ENCODE measurements at regions not wholly inside any gene's neighbourhood (a gene's known extent, or its start where the extent isn't known, plus 50 kb on each side); places are given as distances from the start of the nearest gene placed in this dataset.

DNA sequence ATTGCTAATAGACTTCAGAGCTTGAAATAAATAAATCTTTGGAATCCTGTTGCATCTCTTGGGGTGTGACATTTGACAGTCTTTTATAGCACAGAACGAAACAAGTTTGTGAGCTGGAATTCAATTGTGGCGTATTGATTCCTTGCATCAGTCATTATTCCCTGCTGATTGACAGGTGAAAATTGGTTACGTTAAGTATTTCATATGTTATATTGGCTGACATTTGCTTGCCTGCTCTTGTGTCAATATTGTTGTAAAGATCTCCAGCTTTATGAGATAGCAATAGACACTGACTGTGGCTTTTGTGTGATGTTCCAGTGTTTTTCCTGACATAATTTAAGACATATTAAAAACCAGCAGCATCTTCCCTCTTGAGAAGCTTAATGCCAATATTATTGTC, 644.4 kb upstream of the FAM241A start:
- TF ChIP-seq, protein P1, sequence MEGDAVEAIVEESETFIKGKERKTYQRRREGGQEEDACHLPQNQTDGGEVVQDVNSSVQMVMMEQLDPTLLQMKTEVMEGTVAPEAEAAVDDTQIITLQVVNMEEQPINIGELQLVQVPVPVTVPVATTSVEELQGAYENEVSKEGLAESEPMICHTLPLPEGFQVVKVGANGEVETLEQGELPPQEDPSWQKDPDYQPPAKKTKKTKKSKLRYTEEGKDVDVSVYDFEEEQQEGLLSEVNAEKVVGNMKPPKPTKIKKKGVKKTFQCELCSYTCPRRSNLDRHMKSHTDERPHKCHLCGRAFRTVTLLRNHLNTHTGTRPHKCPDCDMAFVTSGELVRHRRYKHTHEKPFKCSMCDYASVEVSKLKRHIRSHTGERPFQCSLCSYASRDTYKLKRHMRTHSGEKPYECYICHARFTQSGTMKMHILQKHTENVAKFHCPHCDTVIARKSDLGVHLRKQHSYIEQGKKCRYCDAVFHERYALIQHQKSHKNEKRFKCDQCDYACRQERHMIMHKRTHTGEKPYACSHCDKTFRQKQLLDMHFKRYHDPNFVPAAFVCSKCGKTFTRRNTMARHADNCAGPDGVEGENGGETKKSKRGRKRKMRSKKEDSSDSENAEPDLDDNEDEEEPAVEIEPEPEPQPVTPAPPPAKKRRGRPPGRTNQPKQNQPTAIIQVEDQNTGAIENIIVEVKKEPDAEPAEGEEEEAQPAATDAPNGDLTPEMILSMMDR (IDR thresholded peaks at IDR 0.05; ENCODE audit: borderline replicate concordance, extremely low read depth, low read length, poor library complexity, severe bottlenecking): no peak
- TF ChIP-seq EZH2 (IDR thresholded peaks at IDR 0.05; ENCODE audit: borderline replicate concordance, low read depth, low read length, severe bottlenecking): no peak

Measured in DND-41 (cell line).